Right ventricle myocardium superior (tissue), 1 donor: ENCODE measurements at regions not wholly inside any gene's neighbourhood (a gene's known extent, or its start where the extent isn't known, plus 50 kb on each side); places are given as distances from the start of the nearest gene placed in this dataset.
A peak's percentile ranks its signal among the peaks of the same experiment; 100 is the strongest.
"Not testable (repeated sequence)": the region's sequence is repeated elsewhere in the genome, so short reads cannot be mapped to it uniquely, and the experiment has no call there.

Experiments used
- ATAC-seq: fragments of 200-7000 bp; cut with Tn5 transposase; one replicate; pipeline ENCODE4 v1.9.1; 2020; ENCODE audit warnings: mild to moderate bottlenecking; ENCODE audit not compliant: poor library complexity
- DNase-seq: peaks from one replicate; pipeline ENCODE4 v3.0.0-alpha.2; 2020
- intact Hi-C: fragments of 100-400 bp; cut with DNase I; formaldehyde crosslinking; loops from one replicate; pipeline ENCODE4 v1.11.2; 2022
- donor health status: DM: no; HTN: yes; CAD: no; lungs with severe emphysema.

DNA sequence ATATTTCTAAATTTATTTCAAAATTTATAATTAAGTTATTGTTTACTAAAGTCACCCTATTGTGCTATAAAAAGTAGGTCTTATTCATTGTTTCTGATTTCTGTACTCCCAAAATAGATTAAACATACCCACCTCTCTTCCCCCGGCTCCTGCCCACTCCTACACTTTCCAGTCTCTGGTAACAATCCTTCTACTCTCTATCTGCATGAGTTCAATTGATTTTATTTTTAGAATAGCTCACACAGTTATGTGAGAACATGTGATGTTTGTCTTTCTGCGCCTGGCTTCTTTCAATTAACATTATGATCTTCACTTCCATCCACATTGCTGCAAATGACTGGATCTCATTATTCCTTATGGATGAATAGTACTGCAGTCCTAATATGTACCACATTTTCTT lies 269.3 kb downstream of the ACTRT1 start:
- intact Hi-C loops = no loop called here
- DNase-seq = no peak
- ATAC-seq = no peak

DNA sequence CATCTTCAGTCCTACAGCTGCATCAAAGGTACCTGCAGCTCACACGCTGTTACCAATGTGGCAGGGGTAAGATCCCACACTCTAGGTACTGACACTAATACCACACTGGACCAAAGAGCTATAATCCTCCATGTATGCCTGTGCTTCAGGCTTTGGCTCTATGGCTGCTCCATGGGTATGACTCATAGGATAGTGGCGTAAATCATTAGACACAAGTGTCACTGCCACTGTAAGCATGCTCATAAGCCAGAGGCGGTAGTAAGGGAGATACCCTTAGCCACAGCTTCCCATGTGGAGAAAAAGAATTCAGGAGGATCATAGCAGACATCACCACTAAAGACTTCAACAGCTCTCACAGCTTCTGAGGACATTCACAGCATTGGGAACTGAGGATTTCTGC lies 287.5 kb downstream of the ACTRT1 start:
- ATAC-seq = no peak
- intact Hi-C loops = no loop called here
- no peak for DNase-seq

DNA sequence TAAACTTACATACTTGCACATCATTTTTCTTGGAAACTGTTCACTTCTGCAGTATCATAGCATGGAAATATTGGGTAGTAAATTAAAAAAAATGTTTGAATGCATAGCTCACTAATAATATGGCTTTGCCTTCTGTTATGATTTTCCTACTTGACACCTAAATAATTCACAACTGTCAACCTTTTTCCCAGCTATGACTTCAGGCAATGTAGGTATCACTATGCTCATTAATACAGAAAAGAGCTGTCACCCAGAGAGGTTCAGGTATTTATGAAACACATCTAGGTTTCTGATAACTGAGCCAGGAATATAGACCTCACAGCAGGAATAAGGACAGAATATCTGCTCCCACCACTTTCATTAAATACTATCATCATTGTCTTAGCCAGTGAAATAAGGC lies 289.5 kb downstream of the ACTRT1 start:
- intact Hi-C loops = no loop called here
- no peak for ATAC-seq

DNA sequence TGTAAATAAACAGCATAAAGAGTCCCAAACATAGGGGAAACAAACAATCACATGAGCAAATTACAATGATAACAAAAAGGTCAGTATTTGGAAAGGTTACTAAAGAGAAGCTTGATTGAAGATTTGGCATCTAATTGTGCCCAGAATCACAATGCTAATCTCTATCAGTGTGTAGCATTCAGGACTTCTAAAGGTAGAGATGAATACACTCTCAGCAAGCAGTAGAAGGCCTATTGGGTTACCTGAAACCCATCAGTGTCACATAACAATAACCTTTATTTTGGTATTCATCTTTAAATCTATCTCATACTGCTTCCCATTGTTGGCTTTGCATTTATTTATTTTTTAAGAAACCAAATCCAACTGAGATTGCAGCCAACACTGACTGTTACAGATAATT lies 319.5 kb downstream of the ACTRT1 start:
- DNase-seq (no peak), ATAC-seq (no peak)
- intact Hi-C loops = no loop called here

More for the DNA sequence above, 289.5 kb downstream of the ACTRT1 start:
- DNase-seq = no peak

DNA sequence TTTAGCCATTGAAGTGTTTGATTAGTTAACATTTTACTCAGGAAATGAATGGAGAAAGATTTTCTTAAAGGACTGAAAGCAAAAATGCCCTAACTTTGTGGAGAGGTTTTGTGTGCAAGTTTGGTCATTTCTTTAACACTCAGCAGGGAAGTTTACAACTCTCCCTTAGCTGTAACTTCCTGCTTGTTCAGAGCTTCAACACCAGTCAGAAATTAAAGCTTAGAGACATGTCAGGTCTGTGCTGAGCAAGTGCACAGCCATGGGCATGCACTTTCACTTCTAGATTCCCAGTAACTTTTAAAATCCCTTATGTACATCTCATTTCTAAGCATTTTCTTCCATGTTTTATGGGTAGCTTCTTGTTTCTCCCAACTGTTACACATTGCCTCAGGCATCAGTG lies 326.0 kb downstream of the ACTRT1 start:
- ATAC-seq (no peak), DNase-seq (no peak)
- intact Hi-C loops = no loop called here

DNA sequence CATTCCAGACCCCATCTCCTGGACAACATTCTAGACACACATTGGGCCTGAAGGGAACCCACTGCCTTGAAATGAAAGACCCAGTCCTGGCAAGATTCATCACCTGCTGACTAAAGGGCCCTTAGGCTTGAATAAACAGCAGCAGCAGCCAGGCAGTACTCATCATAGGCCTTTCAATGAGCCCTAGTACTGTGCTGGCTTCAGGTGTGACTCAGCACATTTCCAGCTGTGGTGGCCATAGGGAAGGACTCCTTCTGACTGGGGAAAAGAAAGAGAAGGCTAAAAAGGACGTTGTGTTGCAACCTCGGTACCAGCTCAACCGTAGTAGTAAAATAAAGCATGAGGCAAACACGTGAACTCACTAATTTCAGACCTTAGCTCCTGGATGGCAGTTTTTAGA lies 344.0 kb downstream of the ACTRT1 start:
- intact Hi-C loops = no loop called here
- DNase-seq = no peak
- no peak for ATAC-seq

DNA sequence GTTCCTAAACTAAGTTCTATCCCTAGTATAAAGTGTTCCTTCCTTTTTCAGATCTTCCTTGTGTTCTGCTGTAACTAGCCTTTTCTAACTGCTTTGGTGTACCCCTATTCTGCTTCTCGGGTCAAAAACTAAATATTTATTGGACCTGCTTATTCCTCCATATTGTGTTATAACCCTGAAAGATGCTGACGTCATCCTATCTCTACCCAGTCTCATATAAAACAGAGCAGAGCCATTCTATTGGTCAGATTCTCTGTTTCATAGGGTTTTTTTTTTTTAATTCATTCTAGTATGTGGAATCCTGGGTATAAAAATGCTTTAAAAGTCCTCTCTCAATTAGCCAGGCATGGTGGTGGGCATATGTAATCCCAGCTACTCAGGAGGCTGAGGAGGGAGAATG lies 349.7 kb downstream of the ACTRT1 start:
- DNase-seq = no peak
- intact Hi-C loops = no loop called here
- no peak for ATAC-seq

DNA sequence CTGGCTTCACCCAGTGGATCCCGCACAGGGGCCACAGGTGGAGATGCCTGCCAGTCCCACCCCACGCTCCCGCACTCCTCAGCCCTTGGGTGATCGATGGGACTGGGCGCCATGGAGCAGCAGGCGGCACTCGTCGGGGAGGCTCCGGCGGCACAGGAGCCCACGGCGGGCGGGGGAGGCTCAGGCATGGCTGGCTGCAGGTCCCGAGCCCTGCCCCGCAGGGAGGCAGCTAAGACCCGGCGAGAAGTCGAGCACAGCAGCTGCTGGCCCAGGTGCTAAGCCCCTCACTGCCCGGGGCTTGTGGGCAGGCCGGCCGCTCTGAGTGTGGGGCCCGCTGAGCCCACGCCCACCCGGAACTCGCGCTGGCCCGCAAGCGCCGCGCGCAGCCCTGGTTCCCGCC lies 389.3 kb downstream of the ACTRT1 start:
- DNase-seq, intact Hi-C loops, ATAC-seq: not testable (repeated sequence)

DNA sequence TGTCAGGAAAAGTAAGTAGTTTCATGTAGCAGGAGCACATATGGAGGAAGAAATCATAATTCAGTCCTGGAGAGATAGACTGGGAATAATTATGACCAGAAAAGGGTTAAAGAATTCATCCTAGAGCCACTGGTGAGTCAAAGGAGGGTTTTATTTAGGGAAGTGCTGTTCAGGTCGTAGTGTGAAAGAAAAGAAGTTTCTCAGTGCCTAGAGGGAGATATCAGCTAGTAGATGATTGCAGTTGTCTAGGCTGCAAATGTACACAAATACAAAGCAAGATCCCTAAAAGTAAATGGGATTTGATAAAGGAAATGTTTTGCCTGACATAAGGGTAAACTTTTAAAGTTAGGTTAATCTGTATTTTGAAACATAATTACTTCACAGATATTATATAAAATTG lies 403.2 kb downstream of the ACTRT1 start:
- no peak for DNase-seq
- intact Hi-C loops = no loop called here
- peak; percentile 51 for ATAC-seq

DNA sequence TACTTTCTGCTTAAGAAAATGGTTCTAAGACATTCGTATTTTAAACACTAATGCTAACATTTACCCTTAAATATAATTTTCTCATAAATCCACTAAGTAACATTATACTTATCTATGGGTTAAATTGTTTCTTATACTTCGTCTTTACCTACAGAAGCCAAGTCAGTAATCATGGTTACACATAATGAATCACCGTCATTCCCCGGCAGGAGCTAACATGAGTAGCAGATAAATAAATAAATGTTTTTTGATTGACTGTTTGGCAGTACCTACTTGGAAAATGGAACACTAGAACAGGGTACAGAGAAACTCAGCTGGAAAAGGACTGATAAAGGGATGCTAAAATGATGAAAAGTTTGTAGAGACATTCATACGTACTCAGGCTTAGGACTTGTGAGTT lies 430.4 kb downstream of the ACTRT1 start:
- intact Hi-C loops = no loop called here
- ATAC-seq = no peak

DNA sequence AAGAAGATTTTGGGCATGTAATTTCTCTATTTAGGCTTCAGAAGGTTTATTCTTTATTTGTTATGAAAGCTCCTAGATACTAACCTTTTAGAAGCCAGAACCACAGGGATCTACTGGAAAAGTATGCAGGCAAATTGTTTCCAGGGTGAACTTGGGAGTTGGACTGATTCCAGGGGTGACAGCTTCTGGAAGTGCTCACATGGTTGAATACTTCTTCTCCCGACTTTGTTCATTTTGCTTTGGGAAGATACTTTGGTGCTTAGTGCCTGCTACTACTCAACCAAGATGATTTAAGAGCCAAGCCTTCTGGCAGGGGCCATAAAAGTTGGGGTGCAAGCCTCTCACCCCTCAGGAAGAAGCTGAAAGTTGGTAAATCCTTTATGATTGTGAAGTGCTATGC lies 445.6 kb downstream of the ACTRT1 start:
- DNase-seq = no peak
- ATAC-seq = no peak
- intact Hi-C loops = no loop called here

More for the DNA sequence above, 430.4 kb downstream of the ACTRT1 start:
- DNase-seq = no peak

DNA sequence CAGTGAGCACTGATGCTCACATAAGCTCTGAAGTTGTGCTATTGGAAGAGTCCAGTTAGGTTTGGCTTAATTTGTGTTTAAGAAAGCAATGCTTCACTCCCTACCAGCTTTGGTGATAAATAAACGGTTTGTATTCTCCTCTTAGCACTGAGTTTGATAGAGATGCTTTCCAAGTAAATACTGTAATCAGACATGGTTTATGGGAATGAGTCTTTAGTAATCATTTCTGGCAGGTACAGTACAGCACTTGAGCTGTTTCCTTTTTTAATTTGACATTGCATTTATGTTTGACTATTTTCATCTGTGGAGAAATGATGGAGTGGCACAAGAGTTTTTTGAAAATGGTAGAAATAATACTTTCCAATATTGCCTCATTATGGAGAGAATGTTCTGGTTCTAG lies 455.3 kb downstream of the ACTRT1 start:
- ATAC-seq = no peak
- intact Hi-C loops = no loop called here

DNA sequence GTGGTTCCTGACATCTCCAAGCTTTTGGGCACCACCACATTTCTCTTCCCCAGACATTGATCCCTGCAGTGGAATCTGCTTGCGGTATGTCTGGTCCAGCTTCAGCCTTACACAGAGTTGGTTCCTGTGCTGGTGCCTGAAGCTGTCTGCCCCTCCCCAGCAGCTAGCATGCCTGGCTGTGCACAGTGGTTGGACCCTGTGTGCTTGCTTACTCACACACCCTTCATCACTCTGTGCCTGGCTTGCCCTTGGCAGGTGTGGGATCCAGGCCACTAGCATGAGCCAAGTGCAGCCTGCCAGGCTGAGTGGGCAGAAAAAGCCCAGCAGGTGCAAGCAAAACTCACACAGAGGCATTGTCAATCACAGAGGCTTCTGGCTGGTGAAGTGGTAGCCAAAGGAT lies 473.8 kb downstream of the ACTRT1 start:
- ATAC-seq (peak; percentile 74), DNase-seq (peak; percentile 44)
- intact Hi-C loops = no loop called here

More for the DNA sequence above, 455.3 kb downstream of the ACTRT1 start:
- no peak for DNase-seq

DNA sequence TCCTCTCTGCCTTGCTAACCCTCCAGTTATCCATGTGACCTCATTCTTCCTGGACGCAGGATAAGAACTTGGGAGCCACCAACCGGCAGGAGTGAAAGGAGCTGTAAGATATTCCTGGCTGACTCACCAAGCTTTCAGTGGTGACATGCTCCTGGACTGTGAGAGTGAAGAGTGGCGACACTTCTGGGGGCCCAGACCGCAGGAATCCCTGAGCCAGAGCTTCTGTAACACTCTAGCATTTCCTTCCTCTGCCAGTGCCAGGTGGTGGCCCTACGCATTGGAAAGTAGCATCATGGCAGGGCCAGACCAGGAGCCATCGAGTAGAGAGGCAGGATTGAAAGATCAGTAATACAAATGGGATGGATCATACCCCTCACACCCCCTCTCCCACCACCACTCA lies 474.3 kb downstream of the ACTRT1 start:
- ATAC-seq (no peak), DNase-seq (no peak)
- intact Hi-C loops = no loop called here

DNA sequence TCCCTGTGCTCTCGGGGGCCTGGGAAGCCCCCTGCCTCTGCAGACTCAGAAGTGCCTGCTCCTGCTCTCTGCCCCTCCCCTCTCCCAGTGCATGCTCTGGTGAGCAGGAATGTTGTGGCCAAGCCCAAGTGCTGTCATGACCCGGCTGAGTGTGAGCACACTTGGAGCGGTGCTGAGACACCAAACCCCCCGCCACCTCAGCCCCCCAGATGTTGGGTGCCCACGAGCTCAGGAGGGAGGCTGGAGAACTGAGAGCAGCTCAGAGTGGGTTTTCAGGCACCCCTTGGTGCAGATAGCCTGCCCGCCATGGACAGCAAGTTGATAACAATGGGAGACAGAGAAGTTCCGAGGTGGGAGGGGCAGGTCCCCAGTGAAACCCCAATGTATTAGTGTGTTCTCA lies 477.4 kb downstream of the ACTRT1 start:
- ATAC-seq = no peak
- no peak for DNase-seq
- intact Hi-C loops = no loop called here

DNA sequence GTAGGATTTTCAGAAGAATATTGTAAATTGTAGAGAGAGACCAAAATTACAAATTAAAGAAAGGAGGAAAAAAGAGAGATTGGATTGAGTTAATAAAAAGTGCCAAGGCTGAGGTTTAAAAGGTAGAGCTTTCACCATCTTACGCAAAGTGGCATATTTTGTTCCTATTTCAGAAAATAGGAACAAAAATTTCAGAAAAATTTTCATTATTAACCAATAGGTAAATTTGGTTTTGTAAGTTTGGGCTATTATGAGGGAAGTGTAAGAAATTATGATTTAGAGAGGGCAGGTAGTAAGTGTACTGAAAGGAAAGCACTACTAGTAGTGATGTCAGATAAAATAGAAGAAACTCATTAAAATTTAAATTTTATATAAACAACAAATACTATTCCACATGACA lies 479.7 kb downstream of the ACTRT1 start:
- intact Hi-C loops = no loop called here
- ATAC-seq (no peak), DNase-seq (no peak)

DNA sequence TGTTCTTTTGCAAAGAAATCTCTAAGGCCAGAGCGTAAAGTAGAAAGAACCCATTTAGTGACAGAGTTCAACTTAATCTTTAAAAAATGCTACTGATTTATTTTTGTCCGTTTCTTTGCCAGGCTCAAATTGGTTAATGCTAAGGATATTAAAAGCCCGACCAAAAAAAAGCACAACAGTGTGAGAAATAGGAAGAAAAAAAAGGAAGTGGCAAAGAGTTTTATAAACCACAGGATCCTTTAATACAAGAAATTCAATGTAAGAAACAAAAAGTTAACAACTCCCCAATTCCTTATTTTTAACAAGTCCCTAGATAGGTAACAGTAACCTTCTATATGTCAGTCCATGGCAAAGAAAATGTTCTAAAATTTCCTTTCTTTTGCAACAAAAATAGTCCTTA lies 480.4 kb downstream of the ACTRT1 start:
- ATAC-seq (no peak), DNase-seq (no peak)
- intact Hi-C loops = no loop called here

DNA sequence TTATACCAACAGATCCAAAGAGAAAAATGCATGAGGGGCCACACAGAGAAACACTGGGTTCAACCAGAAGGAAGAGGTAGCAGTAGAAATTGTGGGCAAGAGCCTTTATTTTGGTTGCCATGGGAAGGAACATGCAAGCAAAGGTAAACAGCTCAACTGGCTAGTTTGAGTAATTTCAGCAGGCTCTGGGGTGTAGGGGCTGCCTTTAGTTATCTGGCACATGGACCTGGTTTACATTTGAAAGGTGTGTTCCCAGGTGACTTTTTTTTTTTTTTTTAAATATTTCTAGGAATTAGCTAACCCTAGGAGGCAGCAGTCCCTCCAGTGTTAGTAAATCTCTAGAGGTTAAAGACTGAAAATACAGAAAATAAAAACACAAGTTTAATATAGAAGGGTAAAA lies 481.9 kb downstream of the ACTRT1 start:
- no peak for DNase-seq
- intact Hi-C loops = no loop called here
- no peak for ATAC-seq

DNA sequence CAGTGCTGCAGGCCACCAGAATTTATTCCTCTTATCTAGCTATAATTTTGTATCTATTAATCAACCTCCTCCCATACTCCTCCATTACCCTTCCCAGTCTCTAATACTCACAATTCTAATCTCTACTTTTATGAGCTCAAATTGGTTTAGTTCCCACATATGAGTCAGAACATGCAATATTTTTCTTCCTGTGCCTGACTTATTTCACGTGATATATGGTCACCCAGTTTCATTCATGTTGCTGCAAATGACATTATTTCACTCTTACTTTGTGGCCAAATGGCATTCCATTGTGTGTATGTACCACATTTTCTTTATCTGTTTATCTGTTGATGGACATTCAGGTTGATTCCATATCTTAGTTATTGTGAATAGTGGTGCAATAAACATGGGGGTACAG lies 483.5 kb downstream of the ACTRT1 start:
- DNase-seq = no peak
- no peak for ATAC-seq
- intact Hi-C loops = no loop called here

DNA sequence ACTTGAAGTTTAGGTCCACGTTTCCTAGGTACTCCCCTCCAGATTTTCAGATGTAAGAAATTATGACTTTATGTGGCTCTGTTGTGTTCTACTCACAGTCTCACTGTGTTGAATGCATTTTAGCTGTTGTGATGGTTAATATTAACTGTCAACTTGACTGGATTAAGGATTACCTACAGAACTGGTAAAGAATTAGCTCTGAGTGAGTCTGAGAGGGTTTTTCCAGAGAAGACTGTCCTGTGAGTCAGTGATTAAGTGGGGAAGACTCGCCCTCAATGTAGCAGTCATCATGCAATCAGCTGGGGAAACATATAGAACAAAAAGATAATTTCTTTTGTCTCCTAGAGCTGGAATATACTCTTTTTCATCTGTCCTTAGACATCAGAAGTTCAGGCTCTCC lies 493.4 kb downstream of the ACTRT1 start:
- no peak for DNase-seq
- ATAC-seq = no peak
- intact Hi-C loops = no loop called here

DNA sequence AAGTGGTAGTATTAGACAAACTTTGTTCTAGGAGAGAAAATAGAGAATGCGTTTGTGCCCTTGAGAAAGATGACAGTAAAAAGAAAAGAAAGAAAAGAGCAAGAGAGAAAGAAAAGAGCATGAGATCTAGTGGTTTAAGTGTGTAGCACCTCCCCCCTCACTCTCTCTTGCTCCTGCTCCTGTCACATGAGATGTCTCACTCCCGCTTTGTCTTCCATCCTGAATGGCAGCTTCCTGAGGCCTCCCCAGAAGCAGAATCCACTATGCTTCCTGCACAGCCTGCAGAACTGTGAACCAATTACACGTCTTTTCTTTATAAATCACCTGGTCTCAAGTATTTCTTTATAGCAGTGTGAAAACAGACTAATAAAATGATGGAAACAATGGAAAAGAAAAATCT lies 499.6 kb downstream of the ACTRT1 start:
- ATAC-seq (no peak), DNase-seq (no peak)
- intact Hi-C loops = no loop called here

DNA sequence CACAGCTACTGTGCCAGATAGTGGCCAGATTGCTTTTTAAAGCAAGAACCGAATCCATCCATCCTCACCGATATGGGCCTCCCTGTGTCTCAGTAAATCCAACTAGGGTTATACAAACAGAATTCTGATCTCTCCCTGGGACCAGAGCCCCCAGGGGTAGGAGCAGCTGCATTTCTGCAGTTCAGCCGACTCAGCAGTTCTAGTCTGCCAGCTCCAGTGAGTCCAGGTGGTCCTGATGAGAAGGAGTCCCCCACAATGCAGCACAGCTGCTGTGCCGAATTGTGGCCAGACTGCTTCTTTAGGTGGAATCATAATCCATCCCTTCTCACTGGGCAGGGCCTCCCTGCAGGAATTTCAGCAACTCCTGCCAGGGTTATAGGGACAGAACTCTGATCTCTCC lies 532.9 kb downstream of the ACTRT1 start:
- intact Hi-C loops = no loop called here
- no peak for ATAC-seq
- DNase-seq = no peak
